H9 (cell line): ENCODE measurements at regions not wholly inside any gene's neighbourhood (a gene's known extent, or its start where the extent isn't known, plus 50 kb on each side); places are given as distances from the start of the nearest gene placed in this dataset.

Source experiments
- DNase-seq: peaks from one replicate; pipeline ENCODE4 v3.0.0-alpha.2; 2017
- H2AFZ ChIP-seq: one replicate; pipeline ENCODE4 v1.6.1; 2013; ENCODE audit warnings: mild to moderate bottlenecking, low read length, control low read depth, moderate library complexity
- H2AK5ac ChIP-seq: 2 replicates; pipeline ENCODE4 v1.6.1; 2013; ENCODE audit warnings: low read length, control low read depth, mixed read lengths; ENCODE audit not compliant: insufficient read length
- H2BK120ac ChIP-seq: one replicate; pipeline ENCODE4 v1.6.1; 2013; ENCODE audit warnings: low read depth, mild to moderate bottlenecking, low read length, control low read depth, inconsistent platforms; ENCODE audit not compliant: poor library complexity, severe bottlenecking
- H2BK12ac ChIP-seq: 2 replicates; pipeline ENCODE4 v1.6.1; 2013; ENCODE audit warnings: low read length, control low read depth, mixed read lengths, low read depth; ENCODE audit not compliant: insufficient read length
- H2BK15ac ChIP-seq: 2 replicates; pipeline ENCODE4 v1.6.1; 2013; ENCODE audit warnings: low read depth, low read length, control low read depth
- H2BK20ac ChIP-seq: one replicate; pipeline ENCODE4 v1.6.1; 2013; ENCODE audit warnings: low read depth, mild to moderate bottlenecking, low read length, control low read depth, inconsistent platforms; ENCODE audit not compliant: poor library complexity, severe bottlenecking
- H2BK5ac ChIP-seq: 2 replicates; pipeline ENCODE4 v1.6.1; 2013; ENCODE audit warnings: low read length, control low read depth, mixed read lengths; ENCODE audit not compliant: insufficient read length
- H3K14ac ChIP-seq: 2 replicates; pipeline ENCODE4 v1.6.1; 2013; ENCODE audit warnings: low read length, control low read depth; ENCODE audit not compliant: insufficient read depth
- H3K18ac ChIP-seq: 2 replicates; pipeline ENCODE4 v1.6.1; 2013; ENCODE audit warnings: low read depth, mild to moderate bottlenecking, mixed read lengths, low read length, control low read depth; ENCODE audit not compliant: insufficient read length
- H3K23ac ChIP-seq: 2 replicates; pipeline ENCODE4 v1.6.1; 2013; ENCODE audit warnings: low read length, control low read depth, mixed read lengths, low read depth; ENCODE audit not compliant: insufficient read length
- H3K23me2 ChIP-seq: 2 replicates; pipeline ENCODE4 v1.6.1; 2013; ENCODE audit warnings: low read depth, mild to moderate bottlenecking, mixed read lengths, low read length, control low read depth; ENCODE audit not compliant: insufficient read length, poor library complexity, severe bottlenecking
- H3K27ac ChIP-seq: 2 replicates; pipeline ENCODE4 v1.5.1; 2013; ENCODE audit warnings: low read length, control low read depth, mixed read lengths, low read depth; ENCODE audit not compliant: insufficient read length
- H3K27me3 ChIP-seq: 2 replicates; pipeline ENCODE4 v1.6.1; 2013; ENCODE audit warnings: low read length, control low read depth, inconsistent platforms; ENCODE audit not compliant: insufficient read depth
- H3K4ac ChIP-seq: 2 replicates; pipeline ENCODE4 v1.6.1; 2013; ENCODE audit warnings: low read depth, mild to moderate bottlenecking, control low read depth, inconsistent platforms, low read length, moderate library complexity
- H3K4me1 ChIP-seq: 2 replicates; pipeline ENCODE4 v1.6.1; 2013; ENCODE audit warnings: low read length, control low read depth, inconsistent platforms; ENCODE audit not compliant: insufficient read depth
- H3K4me2 ChIP-seq: 2 replicates; pipeline ENCODE4 v1.6.1; 2013; ENCODE audit warnings: low read length, control low read depth, mixed read lengths; ENCODE audit not compliant: insufficient read length, insufficient read depth
- H3K56ac ChIP-seq: 2 replicates; pipeline ENCODE4 v1.6.1; 2013; ENCODE audit warnings: low read depth, mild to moderate bottlenecking, mixed read lengths, low read length, control low read depth; ENCODE audit not compliant: insufficient read length
- H3K79me1 ChIP-seq: 2 replicates; pipeline ENCODE4 v1.6.1; 2013; ENCODE audit warnings: low read depth, mild to moderate bottlenecking, moderate library complexity, low read length, control low read depth, inconsistent platforms; ENCODE audit not compliant: insufficient read depth, poor library complexity, severe bottlenecking
- H3K79me2 ChIP-seq: 2 replicates; pipeline ENCODE4 v1.6.1; 2013; ENCODE audit warnings: low read length, control low read depth, inconsistent platforms; ENCODE audit not compliant: insufficient read depth
- H3K9ac ChIP-seq: 2 replicates; pipeline ENCODE4 v1.6.1; 2013; ENCODE audit warnings: low read length, control low read depth, mixed read lengths; ENCODE audit not compliant: insufficient read length; ENCODE audit errors: extremely low read depth
- H3K9me3 ChIP-seq: one replicate; pipeline ENCODE4 v1.6.1; 2013; ENCODE audit warnings: low read depth, low read length, inconsistent platforms; ENCODE audit not compliant: control insufficient read depth
- H3T11ph ChIP-seq: one replicate; pipeline ENCODE4 v1.6.1; 2013; ENCODE audit warnings: mild to moderate bottlenecking, low read length, control low read depth, inconsistent platforms
- H4K20me1 ChIP-seq: one replicate; pipeline ENCODE4 v1.6.1; 2013; ENCODE audit not compliant: control insufficient read depth, insufficient read length, insufficient read depth
- H4K5ac ChIP-seq: 2 replicates; pipeline ENCODE4 v1.6.1; 2013; ENCODE audit warnings: low read depth, mild to moderate bottlenecking, mixed read lengths, low read length, control low read depth; ENCODE audit not compliant: insufficient read length
- H4K8ac ChIP-seq: replicated peaks from 2 replicates; pipeline ENCODE4 v1.6.1; 2013; ENCODE audit warnings: low read length, control low read depth, mixed read lengths, low read depth; ENCODE audit not compliant: insufficient read length
- H4K91ac ChIP-seq: 2 replicates; pipeline ENCODE4 v1.6.1; 2013; ENCODE audit warnings: low read depth, mild to moderate bottlenecking, moderate library complexity, mixed read lengths, low read length, control low read depth; ENCODE audit not compliant: insufficient read length
- H3K27ac Mint-ChIP-seq, 3 experiments: 2 replicates in 2 of 3; 3 replicates in 1 of 3; pipeline ENCODE4 v1.8.0; 2020 to 2021; ENCODE audit warnings: mixed read lengths in 3 of 3, mild to moderate bottlenecking in 1 of 3, moderate library complexity in 1 of 3
- H3K27me3 Mint-ChIP-seq: 2 replicates; pipeline ENCODE4 v1.8.0; 2021; ENCODE audit warnings: low read depth, mild to moderate bottlenecking, moderate library complexity, mixed read lengths
- H3K36me3 Mint-ChIP-seq, 3 experiments: 2 replicates in 2 of 3; 3 replicates in 1 of 3; pipeline ENCODE4 v1.8.0; 2020 to 2021; ENCODE audit warnings: low read depth in 3 of 3, mixed read lengths in 3 of 3; ENCODE audit not compliant: insufficient read depth in 1 of 3
- H3K4me1 Mint-ChIP-seq, 2 experiments: 2 replicates each; pipeline ENCODE4 v1.8.0; 2020; ENCODE audit warnings: mixed read lengths in 2 of 2
- H3K4me3 Mint-ChIP-seq, 2 experiments: 2 replicates in 1 of 2; 3 replicates in 1 of 2; pipeline ENCODE4 v1.8.0; 2020 to 2021; ENCODE audit warnings: mild to moderate bottlenecking in 2 of 2, mixed read lengths in 2 of 2, moderate library complexity in 1 of 2
- H3K9me3 Mint-ChIP-seq, 2 experiments: 2 replicates in 1 of 2; 3 replicates in 1 of 2; pipeline ENCODE4 v1.8.0; 2020; ENCODE audit warnings: mild to moderate bottlenecking in 2 of 2, mixed read lengths in 2 of 2, moderate library complexity in 1 of 2
- CTCF ChIP-seq: fragments of 200-600 bp; sonication (generic); conservative IDR thresholded peaks from 3 replicates; pipeline ENCODE4 v1.8.0; 2021; ENCODE audit warnings: antibody characterized with exemption, mild to moderate bottlenecking
- WGBS: extraction: QIAGEN DNeasy Blood & Tissue Kit; methylation state at CpG from one replicate; pipeline ENCODE4 v1.1.7; 2013; ENCODE audit warnings: missing lambda C conversion rate, low lambda C conversion rate, mixed read lengths; ENCODE audit not compliant: insufficient read length; ENCODE audit errors: extremely low coverage; 5-methylcytosine and 5-hydroxymethylcytosine counted together

DNA sequence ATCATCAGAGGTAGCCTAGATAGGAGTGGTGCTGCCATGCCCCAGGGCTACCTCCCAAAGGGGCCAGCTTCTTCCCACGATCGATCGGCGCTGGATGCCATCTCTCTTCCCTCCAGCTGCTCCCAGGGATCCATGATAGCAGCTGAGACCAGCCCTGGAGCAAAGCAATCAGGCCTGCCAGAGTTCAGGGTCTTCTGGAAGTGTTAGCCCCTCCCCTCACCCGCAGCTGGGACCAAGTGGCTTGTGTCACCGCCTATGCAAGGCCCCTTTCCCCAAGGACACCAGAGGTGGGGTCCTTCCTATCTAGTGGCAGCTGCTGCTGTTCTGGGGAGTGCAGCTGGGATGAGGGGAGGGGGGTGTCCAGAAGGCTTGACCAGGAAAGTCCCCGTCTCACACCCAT, 87.0 kb downstream of the IRF2BPL start:
- H4K8ac ChIP-seq, result no peak overlapping the region
- H3K18ac ChIP-seq, result no peak overlapping the region
- H2BK15ac ChIP-seq, result no peak overlapping the region
- Mint-ChIP-seq H3K9me3 (no peaks in the 10 kb centered on the region; a peak in 1 of 5 replicates), H3K4me3 (no peak overlapping the region), H3K27ac (peak overlapping the region in 1 of 3 experiments; percentile 22; a peak in 1 of 7 replicates), H3K36me3 (peaks cover 0 to 1% (median 0%) of the 10 kb centered on the region in 3 experiments; a peak in 1 of 7 replicates), H3K27me3 (no peaks in the 10 kb centered on the region), H3K4me1 (peaks cover 23 to 36% of the 10 kb centered on the region in 2 experiments)
- no peak for TF ChIP-seq CTCF
- H2BK12ac ChIP-seq, result no peak overlapping the region
- H3K23me2 ChIP-seq, result no peaks in the 10 kb centered on the region
- H3T11ph ChIP-seq, result no peak overlapping the region
- no peak overlapping the region for H2BK120ac ChIP-seq
- H4K20me1 ChIP-seq, result no peaks in the 10 kb centered on the region
- H3K14ac ChIP-seq, result no peak overlapping the region
- H3K79me2 ChIP-seq, result no peaks in the 10 kb centered on the region
- H3K4me1 ChIP-seq, result no peaks in the 10 kb centered on the region
- no peak overlapping the region for H4K91ac ChIP-seq
- H3K23ac ChIP-seq, result no peak overlapping the region
- no peak overlapping the region for H2AFZ ChIP-seq
- H3K27ac ChIP-seq, result no peak overlapping the region
- no peak overlapping the region for H2BK5ac ChIP-seq
- H4K5ac ChIP-seq, result no peak overlapping the region
- no peak overlapping the region for H3K4ac ChIP-seq
- WGBS, result no CpG with 5 or more reads among the region's 7 CpGs
- DNase-seq, result no peak
- H3K9ac ChIP-seq, result no peak overlapping the region
- H3K56ac ChIP-seq, result no peak overlapping the region
- H3K4me2 ChIP-seq, result no peak overlapping the region
- H3K9me3 ChIP-seq, result no peaks in the 10 kb centered on the region
- no peaks in the 10 kb centered on the region for H3K79me1 ChIP-seq
- H2AK5ac ChIP-seq, result no peak overlapping the region
- no peak overlapping the region for H2BK20ac ChIP-seq
- no peaks in the 10 kb centered on the region; the same call in 1 of the 2 replicates for H3K27me3 ChIP-seq
